WTC11 (cell line): ENCODE measurements at regions not wholly inside any gene's neighbourhood (a gene's known extent, or its start where the extent isn't known, plus 50 kb on each side); places are given as distances from the start of the nearest gene placed in this dataset.

ENCODE experiments used
- GABPB1 ChIP-seq: sonication (generic); formaldehyde crosslinking; IDR thresholded peaks from 2 replicates; pipeline ENCODE4 v1.8.1; 2023; ENCODE audit warnings: mild to moderate bottlenecking, missing genetic modification reagents
- ZNF232 ChIP-seq: sonication (generic); formaldehyde crosslinking; IDR thresholded peaks from 2 replicates; pipeline ENCODE4 v1.8.0; 2022; ENCODE audit warnings: mild to moderate bottlenecking, missing genetic modification reagents
- TF ChIP-seq, protein P1 (sequence below): fragments of 200-600 bp; IDR thresholded peaks from 2 replicates; pipeline ENCODE4 v1.8.0; 2022; ENCODE audit warnings: antibody characterized with exemption
- TF ChIP-seq, protein P2 (sequence below): sonication (generic); formaldehyde crosslinking; IDR thresholded peaks from 2 replicates; pipeline ENCODE4 v1.8.1; 2023; ENCODE audit warnings: mild to moderate bottlenecking, missing genetic modification reagents, borderline replicate concordance

DNA sequence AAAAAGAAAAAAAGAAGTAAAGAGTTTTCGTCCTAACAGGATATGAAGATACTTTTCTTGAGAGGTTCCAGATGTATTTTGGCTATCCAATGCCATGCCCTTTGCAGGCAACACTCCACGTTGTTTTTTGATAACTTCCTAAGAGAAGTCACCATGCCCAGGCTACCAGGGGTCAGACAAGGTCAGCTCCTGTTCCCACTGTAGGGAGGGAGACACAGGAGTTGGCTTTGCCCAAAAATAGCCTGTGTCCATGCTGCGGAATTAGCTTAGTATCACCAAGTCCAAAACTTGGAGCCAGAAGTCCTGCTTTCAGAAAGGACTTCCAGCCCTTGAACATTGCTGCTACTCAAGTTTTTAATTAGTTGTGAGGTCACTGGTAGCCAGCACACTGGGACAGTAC, 62.1 kb upstream of the NRIP1 start:
- TF ChIP-seq, protein P1, sequence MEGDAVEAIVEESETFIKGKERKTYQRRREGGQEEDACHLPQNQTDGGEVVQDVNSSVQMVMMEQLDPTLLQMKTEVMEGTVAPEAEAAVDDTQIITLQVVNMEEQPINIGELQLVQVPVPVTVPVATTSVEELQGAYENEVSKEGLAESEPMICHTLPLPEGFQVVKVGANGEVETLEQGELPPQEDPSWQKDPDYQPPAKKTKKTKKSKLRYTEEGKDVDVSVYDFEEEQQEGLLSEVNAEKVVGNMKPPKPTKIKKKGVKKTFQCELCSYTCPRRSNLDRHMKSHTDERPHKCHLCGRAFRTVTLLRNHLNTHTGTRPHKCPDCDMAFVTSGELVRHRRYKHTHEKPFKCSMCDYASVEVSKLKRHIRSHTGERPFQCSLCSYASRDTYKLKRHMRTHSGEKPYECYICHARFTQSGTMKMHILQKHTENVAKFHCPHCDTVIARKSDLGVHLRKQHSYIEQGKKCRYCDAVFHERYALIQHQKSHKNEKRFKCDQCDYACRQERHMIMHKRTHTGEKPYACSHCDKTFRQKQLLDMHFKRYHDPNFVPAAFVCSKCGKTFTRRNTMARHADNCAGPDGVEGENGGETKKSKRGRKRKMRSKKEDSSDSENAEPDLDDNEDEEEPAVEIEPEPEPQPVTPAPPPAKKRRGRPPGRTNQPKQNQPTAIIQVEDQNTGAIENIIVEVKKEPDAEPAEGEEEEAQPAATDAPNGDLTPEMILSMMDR = no peak
- TF ChIP-seq, protein P2, sequence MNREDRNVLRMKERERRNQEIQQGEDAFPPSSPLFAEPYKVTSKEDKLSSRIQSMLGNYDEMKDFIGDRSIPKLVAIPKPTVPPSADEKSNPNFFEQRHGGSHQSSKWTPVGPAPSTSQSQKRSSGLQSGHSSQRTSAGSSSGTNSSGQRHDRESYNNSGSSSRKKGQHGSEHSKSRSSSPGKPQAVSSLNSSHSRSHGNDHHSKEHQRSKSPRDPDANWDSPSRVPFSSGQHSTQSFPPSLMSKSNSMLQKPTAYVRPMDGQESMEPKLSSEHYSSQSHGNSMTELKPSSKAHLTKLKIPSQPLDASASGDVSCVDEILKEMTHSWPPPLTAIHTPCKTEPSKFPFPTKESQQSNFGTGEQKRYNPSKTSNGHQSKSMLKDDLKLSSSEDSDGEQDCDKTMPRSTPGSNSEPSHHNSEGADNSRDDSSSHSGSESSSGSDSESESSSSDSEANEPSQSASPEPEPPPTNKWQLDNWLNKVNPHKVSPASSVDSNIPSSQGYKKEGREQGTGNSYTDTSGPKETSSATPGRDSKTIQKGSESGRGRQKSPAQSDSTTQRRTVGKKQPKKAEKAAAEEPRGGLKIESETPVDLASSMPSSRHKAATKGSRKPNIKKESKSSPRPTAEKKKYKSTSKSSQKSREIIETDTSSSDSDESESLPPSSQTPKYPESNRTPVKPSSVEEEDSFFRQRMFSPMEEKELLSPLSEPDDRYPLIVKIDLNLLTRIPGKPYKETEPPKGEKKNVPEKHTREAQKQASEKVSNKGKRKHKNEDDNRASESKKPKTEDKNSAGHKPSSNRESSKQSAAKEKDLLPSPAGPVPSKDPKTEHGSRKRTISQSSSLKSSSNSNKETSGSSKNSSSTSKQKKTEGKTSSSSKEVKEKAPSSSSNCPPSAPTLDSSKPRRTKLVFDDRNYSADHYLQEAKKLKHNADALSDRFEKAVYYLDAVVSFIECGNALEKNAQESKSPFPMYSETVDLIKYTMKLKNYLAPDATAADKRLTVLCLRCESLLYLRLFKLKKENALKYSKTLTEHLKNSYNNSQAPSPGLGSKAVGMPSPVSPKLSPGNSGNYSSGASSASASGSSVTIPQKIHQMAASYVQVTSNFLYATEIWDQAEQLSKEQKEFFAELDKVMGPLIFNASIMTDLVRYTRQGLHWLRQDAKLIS (CRISPR knock-in tag) = no peak
- TF ChIP-seq GABPB1 (no peak), ZNF232 (CRISPR knock-in tag) (no peak)
